Right renal cortex interstitium (tissue), 3 donors: ENCODE measurements at regions not wholly inside any gene's neighbourhood (a gene's known extent, or its start where the extent isn't known, plus 50 kb on each side); places are given as distances from the start of the nearest gene placed in this dataset.
"Not testable (repeated sequence)": the region's sequence is repeated elsewhere in the genome, so short reads cannot be mapped to it uniquely, and the experiment has no call there.

ENCODE experiments used
- DNase-seq, 3 donors: peaks; one replicate each; pipeline ENCODE4 v3.0.0-alpha.2; 2013; ENCODE audit warnings: low read depth in 3 of 3, low spot score in 2 of 3

DNA sequence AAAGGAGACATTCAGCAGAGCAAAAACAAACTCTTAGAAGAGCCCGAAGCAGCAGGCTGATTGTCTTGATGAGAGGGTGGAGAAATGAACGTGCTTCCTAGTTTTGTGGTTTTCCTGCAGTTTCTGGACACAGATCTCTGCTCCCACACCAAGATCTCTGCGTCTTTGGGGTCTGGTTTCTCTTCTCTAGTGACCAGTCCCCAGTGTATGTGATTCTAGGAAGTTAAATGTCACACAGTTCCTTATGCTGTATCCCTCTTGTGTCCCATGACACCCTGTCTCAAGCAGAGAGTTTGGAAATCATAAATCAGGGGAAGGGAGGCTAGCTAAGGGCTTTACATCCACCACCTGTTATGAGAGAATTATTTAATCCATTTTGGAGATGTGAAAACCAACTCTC lies 55.4 kb upstream of the KLF14 start:
- no peak for DNase-seq

DNA sequence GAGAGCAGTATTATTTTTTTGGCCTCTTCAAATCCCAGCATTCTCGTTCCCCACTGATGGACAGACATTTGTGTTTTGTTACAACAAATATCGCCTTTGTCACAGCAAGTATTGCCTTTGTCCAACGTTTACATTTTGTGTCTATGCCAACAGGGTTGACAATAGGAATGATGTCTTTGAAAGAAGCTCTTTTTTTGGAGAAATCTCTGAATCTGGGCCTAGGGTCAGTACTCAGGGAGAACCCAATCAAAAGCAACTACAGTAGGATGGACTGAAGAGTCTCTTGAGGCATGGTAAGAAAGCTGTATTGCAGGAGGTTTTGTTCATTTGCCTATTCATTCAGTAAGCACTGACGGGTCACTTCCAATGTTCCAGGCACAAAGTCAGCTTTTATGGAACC lies 57.7 kb upstream of the KLF14 start:
- no peak for DNase-seq

DNA sequence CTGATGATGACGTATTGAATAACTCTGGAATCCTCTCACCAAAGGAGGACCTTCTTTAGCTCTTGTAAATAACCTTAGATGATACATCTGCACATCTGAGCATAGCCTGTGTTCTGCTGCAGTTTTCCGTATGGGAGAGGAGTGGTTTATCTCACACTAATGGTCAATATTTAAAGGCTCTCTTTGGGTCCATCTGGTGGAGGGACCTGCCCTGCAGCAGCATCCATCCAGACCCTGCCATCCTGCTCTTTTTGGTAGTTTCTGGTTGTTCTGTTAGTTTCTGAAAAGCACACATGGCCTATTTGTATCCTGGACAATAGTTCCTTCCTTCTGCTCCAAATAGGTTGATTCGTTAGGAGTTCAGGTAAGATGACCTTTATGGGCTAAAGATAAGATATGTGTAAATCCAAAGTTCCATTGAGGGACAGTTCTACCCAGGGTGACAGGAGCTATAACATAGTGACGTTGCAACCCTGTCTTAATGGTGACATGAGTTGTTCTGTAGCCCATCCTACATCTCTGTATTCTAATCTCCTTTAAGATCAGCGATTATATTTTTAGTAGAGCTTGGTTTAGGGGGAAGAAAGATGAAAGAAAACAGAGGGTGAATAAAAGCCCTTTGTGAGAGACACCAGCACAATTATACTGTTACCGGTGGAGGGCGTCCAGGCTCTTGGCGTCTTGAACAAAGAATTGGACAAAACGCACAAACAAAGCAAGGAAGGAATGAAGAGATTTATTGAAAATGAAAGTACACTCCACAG lies 60.0 kb upstream of the KLF14 start:
- no peak for DNase-seq

DNA sequence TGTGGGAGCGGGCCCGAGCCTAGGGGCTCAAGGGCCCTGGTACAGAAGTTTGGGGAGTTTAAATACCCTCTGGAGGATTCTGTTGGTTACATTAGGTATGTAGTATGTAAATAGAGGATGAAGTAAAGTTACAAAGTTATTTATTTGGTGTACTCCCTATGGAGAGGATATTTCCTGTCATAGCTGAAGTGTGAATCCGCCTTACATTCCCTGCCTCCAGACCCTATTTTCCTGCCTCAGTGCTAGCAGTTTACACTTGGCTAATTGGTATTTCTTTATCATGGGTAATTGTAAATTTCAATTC lies 60.6 kb upstream of the KLF14 start:
- DNase-seq = no peak

DNA sequence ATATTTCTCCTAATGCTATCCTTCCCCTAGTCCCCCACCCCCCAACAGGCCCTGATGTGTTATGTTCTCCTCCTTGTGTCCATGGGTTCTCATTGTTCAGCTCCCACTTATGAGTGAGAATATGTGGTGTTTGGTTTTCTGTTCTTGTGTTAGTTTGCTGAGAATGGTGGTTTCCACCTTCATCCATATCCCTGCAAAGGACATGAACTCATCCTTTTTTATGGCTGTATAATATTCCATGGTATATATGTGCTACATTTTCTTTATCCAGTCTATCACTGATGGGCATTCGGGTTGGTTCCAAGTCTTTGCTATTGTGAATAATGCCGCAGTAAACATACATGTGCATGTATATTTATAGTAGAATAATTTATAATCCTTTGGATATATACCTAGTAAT lies 62.4 kb upstream of the KLF14 start:
- not testable (repeated sequence) for DNase-seq

DNA sequence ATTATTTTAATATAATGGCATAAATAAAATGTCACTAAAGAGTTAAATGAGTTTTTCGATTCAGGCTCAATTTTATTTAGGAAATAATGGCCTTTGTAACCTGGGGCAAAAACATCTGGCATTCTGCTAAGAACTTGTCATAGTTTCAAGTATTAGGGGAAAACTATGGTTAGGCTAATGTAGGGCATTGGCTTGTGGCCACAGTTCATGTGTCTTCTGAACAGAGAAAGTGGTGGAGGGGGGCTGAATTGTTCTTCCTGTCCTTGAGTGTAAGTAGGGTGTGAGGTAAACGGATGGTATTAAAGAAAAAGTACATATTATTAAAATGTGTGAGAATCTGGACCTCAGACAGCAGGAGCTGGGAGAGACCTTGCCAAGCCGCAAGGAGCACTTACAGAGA lies 69.1 kb upstream of the KLF14 start:
- no peak for DNase-seq

DNA sequence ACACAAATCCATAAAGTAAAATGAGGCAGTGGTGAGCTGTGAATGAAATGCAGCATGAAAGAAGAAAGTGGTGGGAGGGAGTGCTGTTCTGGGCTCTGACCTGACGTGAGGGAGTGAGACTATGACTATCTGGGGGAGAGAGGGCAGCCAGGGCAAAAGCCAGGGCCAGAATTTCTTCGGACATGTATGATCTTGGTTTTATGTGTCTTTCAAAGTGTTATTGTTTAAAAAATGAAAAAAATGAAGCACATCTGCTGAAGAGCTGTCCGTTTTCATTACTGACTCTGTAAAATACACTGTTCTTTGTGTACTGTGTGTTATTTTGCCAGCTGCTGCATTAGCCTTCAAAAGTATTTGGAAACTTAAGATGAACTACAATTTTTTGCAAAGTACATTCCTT lies 70.2 kb upstream of the KLF14 start:
- DNase-seq = peak in 1 of 3 donors; percentile 13

DNA sequence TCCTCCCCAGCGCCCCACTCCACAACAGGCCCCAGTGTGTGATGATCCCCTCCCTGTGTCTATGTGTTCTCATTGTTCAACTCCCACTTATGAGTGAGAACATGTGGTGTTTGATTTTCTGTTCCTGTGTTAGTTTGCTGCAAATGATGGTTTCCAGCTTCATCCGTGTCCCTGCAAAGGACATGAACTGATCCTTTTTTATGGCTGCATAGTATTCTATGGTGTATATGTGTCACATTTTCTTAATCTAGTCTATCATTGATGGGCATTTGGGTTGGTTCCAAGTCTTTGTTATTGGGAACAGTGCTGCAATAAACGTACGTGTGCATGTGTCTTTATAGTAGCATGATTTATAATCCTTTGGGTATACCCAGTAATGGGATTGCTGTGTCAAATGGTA lies 78.8 kb upstream of the KLF14 start:
- not testable (repeated sequence) for DNase-seq

DNA sequence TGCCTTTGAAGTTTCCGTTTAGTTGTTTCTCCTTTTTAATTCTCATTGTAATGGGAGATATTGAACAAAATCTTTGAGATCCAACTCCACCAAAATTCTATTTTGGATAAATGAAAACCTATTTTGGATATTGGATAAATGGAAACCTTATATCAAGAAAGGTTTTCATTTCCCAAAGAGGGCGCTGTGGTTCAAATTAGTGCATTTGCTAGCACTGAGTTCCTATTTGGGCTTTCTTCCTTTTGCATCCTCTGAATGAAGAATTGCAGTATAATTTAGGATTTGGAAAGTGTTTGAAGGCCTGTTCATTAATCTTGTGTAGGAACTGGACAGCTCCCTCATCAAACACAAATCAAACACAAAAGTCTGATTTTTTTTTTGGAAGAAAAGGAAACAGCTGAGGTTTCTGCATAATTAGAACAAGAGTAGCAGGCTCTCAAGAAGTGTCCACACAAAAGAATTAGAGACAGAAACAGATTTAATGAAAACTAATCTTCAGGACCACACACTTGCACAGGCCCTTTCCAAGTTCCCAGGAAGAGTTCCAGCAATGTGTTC lies 80.8 kb upstream of the KLF14 start:
- DNase-seq = no peak

DNA sequence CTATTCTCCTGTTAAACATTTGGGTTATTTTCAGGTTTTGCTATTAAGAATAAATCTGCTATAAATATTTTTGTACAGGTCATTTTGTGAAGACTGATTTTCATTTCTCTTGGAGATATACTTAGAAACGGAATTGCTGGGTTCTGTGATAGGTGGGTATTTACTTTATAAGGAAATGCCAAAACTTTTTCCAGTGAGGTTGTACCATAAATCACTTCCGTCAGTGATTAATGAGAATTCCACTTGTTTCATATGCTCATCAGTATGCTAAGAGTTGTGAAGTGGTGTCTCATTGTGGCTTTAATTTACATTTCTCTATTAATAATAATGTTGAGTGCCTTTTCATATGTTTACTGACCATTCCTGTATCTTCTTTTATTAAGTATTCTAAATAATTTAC lies 84.0 kb upstream of the KLF14 start:
- DNase-seq = no peak

DNA sequence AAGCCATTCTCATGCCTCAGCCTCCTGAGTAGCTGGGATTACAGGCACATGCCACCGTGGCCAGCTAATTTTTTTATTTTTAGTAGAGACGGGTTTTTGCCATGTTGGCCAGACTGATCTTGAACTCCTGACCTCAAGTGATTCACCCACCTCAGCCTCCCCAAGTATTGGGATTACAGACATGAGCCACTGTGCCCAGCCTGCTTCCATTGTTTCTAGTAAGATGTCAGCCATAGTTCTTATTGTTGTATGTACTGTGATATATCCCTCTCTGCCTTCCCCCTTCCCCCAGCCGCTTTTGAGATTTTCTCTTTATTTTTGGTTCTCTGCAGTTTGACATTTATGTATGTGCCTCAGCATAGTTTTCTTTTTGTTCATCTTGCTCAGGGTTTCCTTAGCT lies 87.9 kb upstream of the KLF14 start:
- DNase-seq = no peak

DNA sequence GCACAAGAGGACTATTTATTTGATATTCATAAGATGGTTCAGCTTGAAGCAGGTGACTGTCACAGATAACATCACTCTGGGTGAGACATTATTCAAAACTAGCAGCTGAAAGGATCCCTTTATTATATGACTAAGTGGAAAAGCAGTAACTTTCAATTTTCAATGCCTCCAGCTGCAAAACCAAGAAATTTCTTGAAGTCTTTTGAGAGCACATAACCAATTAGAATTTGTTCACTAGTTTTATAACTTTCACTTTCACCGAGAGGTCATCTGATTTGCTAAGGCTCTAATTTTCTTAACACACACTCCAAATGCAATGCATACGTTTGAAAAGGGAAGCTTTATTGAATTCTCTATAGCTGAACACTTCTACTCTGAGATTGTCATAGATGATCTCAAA lies 88.6 kb upstream of the KLF14 start:
- no peak for DNase-seq

DNA sequence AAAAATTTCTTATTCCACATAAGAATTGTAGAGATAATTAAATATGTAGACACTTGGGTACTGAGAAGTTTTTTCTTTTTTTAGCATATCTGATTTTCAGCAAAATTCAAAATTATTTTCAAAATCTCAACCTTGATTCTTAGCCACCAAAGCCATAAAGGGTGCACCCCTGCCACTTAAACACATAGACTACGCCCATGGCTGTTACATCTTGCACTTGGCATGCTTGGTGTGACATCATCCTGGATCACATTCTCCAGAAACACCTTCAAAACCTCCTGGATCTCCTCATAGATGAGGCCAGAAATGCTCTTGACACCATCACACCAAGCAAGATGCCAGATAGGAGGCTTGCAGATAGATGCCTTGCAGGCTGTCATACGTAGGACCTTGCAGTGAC lies 89.1 kb upstream of the KLF14 start:
- DNase-seq = no peak

DNA sequence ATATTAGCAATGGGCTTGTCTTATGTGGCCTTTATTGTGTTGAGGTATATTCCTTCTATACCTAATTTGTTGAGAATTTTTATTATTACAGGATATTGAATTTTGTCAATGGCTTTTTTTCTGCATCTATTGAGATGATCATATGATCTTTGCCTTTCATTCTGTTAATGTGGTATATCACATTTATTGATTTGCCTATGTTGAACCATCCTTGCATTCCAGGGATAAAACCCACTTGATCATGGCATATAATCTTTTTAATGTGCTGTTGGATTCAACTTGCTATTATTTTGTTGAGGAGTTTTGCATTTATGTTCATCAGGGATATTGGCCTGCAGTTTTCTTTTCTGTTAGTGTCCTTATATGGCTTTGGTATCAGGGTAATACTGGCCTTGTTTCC lies 91.8 kb upstream of the KLF14 start:
- no peak for DNase-seq

DNA sequence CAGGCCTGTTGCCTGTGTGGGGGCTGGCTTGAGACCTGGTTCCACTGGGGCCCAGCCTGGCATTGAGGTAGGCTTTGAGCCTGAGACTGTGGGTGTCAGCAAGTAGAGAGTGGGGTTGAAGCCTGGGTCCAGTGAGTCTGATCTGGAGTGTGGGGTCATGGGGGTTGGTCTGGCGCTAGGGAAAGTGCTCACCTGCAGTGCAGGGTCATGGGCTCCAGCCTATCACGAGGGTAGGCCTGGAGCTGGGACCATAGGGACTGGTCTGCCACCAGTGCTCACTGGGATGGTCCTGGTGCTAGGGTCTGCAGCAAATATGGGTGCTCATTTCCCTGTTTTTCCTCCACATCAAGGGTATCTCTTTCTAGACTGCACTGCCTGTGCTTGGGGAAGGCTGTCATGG lies 95.4 kb upstream of the KLF14 start:
- no peak for DNase-seq

DNA sequence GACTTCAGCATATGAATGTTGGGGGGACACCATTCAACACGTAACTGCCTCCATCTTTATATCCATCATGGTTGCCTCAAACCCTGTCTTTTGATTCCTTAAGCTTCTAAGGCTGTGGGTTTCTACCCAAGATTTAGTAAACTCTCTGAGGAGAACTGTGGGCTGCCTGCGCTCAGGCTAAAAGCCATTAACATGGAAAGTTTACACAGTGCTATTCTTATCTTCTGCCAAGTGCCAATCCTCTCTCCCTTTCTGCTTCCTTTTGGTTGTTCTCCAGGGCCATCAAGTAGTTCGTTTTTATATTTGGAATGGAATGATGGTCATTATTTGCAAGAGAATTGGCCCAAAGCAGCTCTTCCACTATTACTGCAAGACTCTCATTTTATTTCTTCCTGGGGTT lies 97.3 kb upstream of the KLF14 start:
- DNase-seq = no peak

DNA sequence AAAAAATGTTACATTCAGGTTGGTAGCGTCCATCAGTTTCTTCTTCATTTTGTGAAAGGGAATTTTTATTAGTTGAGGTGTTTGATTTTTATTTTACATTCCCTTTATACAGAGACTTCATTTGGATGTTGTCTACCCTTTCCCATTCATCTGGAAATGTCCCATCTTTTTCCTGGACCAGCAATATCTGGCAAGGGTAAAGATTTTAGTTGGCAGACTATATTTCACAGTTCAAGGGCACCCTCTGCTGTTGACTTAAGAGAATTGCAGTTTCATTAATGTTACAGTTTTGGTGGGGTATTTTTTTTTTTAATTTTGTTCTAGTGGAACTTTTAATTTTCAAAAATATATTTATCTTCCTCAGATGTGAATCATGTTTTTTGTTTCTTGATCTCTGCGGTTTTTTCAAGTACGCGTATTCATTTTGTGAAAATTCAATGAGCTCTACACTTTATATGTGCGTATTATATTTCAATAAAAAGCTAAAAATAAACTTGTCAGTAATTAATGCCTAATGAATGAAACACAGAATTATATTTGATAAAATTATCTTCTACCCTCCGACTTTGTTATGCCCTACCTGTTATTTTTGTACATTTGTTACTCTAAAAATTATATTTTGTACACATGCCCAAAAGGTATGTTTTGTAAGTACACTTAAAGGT lies 97.9 kb upstream of the KLF14 start:
- peak in 1 of 3 donors; percentile 9 for DNase-seq

DNA sequence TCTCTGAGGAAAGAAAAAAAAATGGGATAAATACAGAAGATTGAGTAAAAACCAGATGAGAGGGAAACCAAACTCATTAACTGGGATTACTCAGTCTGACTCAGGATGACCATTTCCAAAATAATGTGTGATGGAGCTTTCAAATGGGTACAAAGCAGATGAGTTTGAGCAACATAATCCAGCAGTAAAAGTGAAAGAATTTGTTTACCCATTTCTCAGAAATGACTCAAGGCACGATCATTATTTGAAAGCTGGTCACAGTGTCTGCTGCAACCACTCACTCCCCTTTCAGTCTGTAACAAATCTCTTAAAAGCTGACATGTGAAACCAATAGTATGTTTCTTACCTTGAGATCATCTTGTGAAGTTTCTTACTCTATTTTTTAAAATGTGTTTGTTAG lies 104.7 kb upstream of the KLF14 start:
- DNase-seq = no peak

DNA sequence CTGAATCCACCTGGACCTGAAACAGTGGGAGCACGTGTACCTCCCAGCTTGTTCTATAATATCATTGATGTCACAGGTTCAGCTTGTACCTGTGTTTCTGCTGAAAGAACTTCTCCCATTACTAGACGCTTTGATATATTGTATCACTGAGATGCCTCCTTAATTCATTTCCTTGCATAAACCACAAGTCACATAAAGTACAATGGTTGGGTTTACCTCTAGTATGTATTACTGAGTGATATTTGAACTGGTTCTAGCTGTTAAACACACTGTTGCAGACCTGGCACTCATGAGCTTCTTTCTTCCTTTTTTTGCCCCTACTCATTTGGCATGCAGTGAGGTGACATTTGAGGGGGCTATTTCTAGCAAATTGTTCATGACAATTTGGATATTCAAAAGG lies 106.6 kb upstream of the KLF14 start:
- no peak for DNase-seq

DNA sequence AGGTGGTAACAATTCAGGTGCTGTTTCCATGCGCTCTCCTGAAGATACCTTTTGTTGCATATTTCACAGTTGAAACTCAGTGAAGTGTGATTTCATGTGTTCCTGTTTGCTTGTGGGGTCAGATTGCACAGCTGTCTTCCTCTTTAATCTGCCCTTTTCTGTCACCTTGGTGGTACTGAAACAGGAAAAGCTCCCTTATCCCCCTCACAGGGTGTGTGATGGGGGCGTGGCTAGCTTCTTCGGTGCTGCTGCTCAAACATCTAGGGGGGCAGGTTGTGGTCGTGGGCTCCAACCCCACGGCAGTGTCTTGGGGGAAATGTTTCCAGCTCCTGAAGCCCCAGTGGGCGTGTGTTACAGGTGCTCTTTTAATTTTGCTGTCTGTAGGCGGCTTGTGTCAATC lies 107.4 kb upstream of the KLF14 start:
- DNase-seq = no peak

DNA sequence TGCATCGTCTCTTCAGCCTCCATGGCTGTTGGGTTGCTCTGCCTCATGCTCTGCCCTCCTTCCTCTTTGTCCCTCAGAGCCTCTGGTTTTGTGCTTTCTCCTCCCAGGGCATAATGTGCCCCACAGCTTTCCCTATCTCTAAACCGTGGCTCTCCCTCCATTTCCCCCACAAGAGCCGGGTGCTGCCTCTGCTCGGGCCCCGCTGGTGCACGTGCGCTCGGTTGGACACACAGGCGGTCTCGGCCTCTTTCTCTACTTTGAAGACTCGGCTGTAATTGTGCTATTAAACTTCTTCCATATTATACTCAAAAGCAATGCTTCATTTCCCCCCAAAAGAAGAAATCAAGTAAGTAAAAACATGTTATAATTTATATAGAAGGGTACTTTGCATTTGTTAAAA lies 109.7 kb upstream of the KLF14 start:
- no peak for DNase-seq

DNA sequence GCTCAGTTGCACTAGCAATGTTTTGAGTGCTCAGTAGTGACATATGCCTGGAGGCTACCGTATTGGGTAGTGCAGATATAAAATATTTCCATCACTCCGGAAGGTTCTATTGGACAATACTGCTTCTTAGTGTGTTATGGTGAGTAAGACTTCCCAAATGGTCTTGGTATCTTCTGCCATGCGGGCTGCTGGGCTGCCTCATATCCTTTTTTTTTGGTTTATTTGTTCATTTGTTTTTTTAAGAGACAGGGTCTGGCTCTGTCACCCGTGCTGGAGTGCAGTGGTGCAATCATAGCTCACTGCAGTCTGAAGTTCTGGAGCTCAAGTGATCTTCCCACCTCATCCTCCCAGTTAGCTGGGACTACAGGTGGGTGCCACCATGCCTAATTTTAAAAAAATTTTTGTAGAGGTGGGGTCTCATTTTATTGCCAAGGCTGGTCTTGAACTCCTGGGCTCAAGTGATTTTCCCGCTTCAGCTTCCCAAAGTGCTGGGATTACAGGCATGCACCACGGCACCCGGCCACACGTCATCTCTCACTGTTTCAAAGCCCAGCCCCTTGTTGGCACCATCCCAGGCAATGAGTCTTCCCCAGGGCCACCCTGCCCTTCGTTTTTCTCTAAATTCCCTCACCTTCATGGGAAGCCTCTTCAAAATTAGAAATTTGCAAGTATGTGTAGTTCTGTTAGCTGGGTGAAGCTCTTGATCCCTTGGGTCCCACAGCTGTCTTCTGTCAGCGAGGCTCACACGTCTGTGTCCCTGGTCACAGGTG lies 111.0 kb upstream of the KLF14 start:
- DNase-seq = no peak
